ENCODE measurements at regions not wholly inside any gene's neighbourhood (a gene's known extent, or its start where the extent isn't known, plus 50 kb on each side); places are given as distances from the start of the nearest gene placed in this dataset.

- no peak for DNase-seq (ENCODE audit: low spot score)
- H3K4me3 ChIP-seq (ENCODE audit: low read depth in 1 of 3, low read length in 3 of 3): no peak overlapping the region
- TF ChIP-seq, protein P1, sequence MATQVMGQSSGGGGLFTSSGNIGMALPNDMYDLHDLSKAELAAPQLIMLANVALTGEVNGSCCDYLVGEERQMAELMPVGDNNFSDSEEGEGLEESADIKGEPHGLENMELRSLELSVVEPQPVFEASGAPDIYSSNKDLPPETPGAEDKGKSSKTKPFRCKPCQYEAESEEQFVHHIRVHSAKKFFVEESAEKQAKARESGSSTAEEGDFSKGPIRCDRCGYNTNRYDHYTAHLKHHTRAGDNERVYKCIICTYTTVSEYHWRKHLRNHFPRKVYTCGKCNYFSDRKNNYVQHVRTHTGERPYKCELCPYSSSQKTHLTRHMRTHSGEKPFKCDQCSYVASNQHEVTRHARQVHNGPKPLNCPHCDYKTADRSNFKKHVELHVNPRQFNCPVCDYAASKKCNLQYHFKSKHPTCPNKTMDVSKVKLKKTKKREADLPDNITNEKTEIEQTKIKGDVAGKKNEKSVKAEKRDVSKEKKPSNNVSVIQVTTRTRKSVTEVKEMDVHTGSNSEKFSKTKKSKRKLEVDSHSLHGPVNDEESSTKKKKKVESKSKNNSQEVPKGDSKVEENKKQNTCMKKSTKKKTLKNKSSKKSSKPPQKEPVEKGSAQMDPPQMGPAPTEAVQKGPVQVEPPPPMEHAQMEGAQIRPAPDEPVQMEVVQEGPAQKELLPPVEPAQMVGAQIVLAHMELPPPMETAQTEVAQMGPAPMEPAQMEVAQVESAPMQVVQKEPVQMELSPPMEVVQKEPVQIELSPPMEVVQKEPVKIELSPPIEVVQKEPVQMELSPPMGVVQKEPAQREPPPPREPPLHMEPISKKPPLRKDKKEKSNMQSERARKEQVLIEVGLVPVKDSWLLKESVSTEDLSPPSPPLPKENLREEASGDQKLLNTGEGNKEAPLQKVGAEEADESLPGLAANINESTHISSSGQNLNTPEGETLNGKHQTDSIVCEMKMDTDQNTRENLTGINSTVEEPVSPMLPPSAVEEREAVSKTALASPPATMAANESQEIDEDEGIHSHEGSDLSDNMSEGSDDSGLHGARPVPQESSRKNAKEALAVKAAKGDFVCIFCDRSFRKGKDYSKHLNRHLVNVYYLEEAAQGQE (IDR thresholded peaks at IDR 0.05): no peak
- TF ChIP-seq YY1 (IDR thresholded peaks at IDR 0.05): no peak
- TF ChIP-seq FOXA1 (IDR thresholded peaks at IDR 0.05): no peak
- no peak for TF ChIP-seq ATF3 (IDR thresholded peaks at IDR 0.05)
- TF ChIP-seq NR2F2 (IDR thresholded peaks at IDR 0.05): no peak
- H3K36me3 ChIP-seq (ENCODE audit: control insufficient read depth in 4 of 4, insufficient read depth in 3 of 4, low read depth in 1 of 4, low read length in 3 of 4): no peaks in the 10 kb centered on the region
- no peak overlapping the region for H3K27ac ChIP-seq (ENCODE audit: low read depth in 1 of 2, low read length in 2 of 2)
- no peaks in the 10 kb centered on the region for H3K9me3 ChIP-seq (ENCODE audit: control insufficient read depth in 4 of 4, low read length in 3 of 4)
- H3K9ac ChIP-seq (ENCODE audit: low read depth in 1 of 2, low read length in 2 of 2): no peak overlapping the region
- WGBS: 78% methylated on average over 11 of the region's 11 CpGs
- no peaks in the 10 kb centered on the region for H3K27me3 ChIP-seq (ENCODE audit: control insufficient read depth in 4 of 4, insufficient read depth in 4 of 4, low read length in 3 of 4)
- no peaks in the 10 kb centered on the region for H3K4me1 ChIP-seq (ENCODE audit: control insufficient read depth in 4 of 4, insufficient read depth in 4 of 4, low read length in 3 of 4)
Observed at GRCh38 chr10:128517167-128517566, 390.9 kb upstream of the MKI67 start.

GRCh38 chr10:128518000-128518399, 391.8 kb upstream of the MKI67 start:
- WGBS: 68% methylated on average over 11 of the region's 11 CpGs
- Histone ChIP-seq H3K27me3 (ENCODE audit: control insufficient read depth in 4 of 4, insufficient read depth in 4 of 4, low read length in 3 of 4) (no peaks in the 10 kb centered on the region), H3K27ac (ENCODE audit: low read depth in 1 of 2, low read length in 2 of 2) (no peak overlapping the region), H3K36me3 (ENCODE audit: control insufficient read depth in 4 of 4, insufficient read depth in 3 of 4, low read depth in 1 of 4, low read length in 3 of 4) (no peaks in the 10 kb centered on the region), H3K4me3 (ENCODE audit: low read depth in 1 of 3, low read length in 3 of 3) (no peak overlapping the region), H3K9me3 (ENCODE audit: control insufficient read depth in 4 of 4, low read length in 3 of 4) (no peaks in the 10 kb centered on the region), H3K9ac (ENCODE audit: low read depth in 1 of 2, low read length in 2 of 2) (no peak overlapping the region), H3K4me1 (ENCODE audit: control insufficient read depth in 4 of 4, insufficient read depth in 4 of 4, low read length in 3 of 4) (no peaks in the 10 kb centered on the region)
- no peak for DNase-seq (ENCODE audit: low spot score)
- TF ChIP-seq JUND (IDR thresholded peaks at IDR 0.05) (no peak), GABPA (IDR thresholded peaks at IDR 0.05 in 1 of 2, conservative IDR thresholded peaks at IDR 0.05 in 1 of 2) (no peak), EGR1 (IDR thresholded peaks at IDR 0.05; ENCODE audit: low read depth in 2 of 2) (no peak), FOXA1 (IDR thresholded peaks at IDR 0.05) (no peak), HNF4G (IDR thresholded peaks at IDR 0.05) (no peak), ATF3 (IDR thresholded peaks at IDR 0.05) (no peak), HNF4A (conservative IDR thresholded peaks at IDR 0.05) (no peak), TAF1 (conservative IDR thresholded peaks at IDR 0.05) (no peak), YY1 (IDR thresholded peaks at IDR 0.05) (no peak), SP1 (IDR thresholded peaks at IDR 0.05) (no peak)
- TF ChIP-seq, protein P2, sequence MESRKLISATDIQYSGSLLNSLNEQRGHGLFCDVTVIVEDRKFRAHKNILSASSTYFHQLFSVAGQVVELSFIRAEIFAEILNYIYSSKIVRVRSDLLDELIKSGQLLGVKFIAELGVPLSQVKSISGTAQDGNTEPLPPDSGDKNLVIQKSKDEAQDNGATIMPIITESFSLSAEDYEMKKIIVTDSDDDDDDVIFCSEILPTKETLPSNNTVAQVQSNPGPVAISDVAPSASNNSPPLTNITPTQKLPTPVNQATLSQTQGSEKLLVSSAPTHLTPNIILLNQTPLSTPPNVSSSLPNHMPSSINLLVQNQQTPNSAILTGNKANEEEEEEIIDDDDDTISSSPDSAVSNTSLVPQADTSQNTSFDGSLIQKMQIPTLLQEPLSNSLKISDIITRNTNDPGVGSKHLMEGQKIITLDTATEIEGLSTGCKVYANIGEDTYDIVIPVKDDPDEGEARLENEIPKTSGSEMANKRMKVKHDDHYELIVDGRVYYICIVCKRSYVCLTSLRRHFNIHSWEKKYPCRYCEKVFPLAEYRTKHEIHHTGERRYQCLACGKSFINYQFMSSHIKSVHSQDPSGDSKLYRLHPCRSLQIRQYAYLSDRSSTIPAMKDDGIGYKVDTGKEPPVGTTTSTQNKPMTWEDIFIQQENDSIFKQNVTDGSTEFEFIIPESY (IDR thresholded peaks at IDR 0.05): no peak
- TF ChIP-seq, protein P1 (IDR thresholded peaks at IDR 0.05): no peak

Data from liver (tissue), 7 donors.